Myocyte (in vitro differentiated cells): ENCODE measurements at regions not wholly inside any gene's neighbourhood (a gene's known extent, or its start where the extent isn't known, plus 50 kb on each side); places are given as distances from the start of the nearest gene placed in this dataset.

ENCODE experiments used
- DNase-seq: peaks from one replicate; pipeline ENCODE4 v3.0.0-alpha.2; 2012; ENCODE audit warnings: low read depth

DNA sequence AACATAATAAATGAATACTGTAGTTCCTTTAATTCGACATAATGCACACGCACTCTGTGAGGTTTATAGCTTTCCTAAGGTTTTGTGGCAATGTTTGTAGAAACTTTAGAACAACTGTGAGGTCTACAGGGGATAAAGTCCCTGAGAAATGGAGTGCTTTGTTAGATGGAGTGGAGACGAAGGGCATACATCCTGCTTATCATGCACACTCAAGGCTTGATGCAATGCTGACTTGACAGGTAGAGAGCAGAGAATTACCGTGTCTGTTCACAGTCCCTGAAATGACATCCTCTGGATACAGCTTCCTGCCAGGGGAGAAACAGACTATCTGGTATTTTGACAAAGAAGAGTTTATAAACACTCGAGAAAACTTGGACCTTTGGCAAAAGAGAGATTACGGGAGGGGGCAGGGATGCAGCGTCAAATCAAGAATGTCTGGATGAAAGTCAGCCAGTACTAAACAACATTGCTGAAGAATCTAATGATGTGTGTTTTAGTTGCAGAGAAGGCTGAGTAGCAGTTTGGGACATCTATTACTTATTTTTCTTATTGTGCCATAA lies 766.9 kb upstream of the ZEB2 start:
- no peak for DNase-seq

DNA sequence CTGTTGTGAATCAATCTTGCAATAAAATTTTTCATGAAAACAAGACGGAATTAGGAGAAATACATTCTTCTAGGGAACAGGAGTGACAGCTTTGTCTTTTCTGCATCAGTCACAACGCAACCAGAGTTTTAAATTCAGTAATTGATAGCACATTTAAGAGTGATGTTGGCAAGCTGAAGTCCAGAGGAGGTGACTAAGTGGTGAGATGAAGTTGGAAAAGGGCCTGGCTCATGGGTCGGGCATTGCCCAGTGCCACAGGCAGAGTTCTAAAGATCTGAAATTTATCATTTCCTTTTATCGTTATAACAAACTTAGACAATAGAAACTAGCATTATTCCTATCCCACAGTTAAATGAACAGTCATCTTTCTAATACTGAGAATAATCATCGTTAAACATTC lies 764.6 kb upstream of the ZEB2 start:
- DNase-seq: no peak

DNA sequence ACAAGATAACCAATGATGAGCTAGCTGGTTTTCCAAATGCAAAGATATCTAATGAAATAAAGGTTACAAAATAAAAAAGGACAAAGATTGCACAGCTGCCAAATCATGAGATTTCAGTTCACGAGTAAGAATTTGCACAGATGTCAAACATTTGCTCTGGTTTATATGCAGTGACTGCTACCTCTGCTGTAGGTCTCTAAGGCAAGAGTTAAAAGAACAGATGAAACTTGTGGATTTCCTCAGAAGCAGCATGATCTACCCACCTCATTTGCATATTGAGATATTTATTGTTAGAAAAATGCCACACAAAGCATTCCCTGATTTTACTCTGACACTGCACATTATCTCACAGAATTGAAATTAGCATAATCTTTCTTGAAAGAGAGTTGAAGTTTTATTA lies 763.2 kb upstream of the ZEB2 start:
- DNase-seq: no peak

DNA sequence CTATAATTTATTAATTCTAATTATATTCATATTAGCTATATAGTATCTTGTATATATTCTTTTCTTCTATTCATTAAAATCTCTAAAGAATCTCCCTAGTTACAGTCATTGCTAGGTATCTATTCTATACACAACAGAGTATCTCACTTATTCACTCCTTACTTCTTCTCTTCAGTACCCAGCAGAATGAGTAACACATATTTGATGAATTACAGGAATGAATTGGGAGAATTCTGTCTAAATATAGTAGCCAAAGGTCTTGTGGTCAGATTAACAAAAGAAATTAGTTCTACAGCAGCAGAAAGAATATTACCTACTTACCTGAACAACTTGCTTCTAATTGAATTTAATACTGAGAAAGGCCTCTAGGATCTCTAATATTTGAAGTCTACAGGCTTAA lies 758.0 kb upstream of the ZEB2 start:
- DNase-seq: peak; percentile 1

DNA sequence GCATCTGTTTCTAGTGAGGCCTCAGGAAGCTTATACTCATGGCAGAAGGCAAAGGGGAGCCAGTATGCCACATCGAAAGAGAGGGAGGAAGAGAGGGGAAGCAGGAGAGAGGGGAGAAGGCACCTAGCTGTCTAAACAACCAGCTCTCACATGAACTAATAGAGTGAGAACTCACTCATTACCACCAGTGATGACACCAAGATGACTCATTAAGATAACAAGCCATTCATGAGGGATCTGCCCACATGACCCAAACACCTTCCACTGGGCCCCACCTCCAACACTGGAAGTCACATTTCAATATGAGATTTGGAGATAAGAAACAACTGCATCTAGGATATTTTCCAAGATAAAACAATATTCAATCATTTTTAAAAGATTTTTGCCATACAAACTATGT lies 753.9 kb upstream of the ZEB2 start:
- DNase-seq: no peak

DNA sequence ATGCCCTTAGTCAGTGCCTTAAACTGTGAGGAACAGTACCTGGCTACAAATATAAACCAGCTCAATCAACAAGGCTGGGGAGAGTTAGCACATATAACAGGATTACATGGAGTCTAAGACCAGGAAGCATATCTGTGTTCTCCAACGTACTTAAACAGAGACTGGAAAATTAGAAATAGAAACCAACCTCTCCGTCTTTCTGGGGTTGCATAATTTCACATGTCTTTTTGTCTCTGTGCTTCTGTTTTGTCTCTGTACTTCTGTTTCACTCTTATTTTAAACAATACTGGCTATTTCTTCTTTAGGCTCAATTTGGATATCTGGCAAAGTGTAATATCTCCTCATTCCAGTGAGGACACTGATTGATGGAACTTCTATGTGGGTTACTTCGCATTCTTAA lies 749.0 kb upstream of the ZEB2 start:
- DNase-seq: no peak

DNA sequence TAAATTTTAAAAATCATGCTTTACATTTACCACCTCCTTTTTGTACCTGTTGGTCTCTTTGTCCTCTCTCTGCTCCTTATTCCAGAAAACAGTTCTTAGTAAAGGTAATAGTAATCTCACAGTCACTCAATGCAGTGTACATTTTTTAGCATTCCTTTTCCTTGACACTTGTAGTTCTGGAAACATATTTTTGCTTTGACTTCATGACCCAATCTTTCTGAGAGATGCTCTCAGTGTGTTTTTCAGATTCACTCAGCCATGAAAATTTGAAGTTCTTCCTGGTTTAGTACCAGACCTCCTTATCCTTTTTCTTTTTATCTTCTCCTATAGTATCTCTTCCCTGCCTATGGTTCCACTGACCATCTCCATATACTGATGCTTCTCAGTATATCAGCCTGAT lies 747.5 kb upstream of the ZEB2 start:
- no peak for DNase-seq

DNA sequence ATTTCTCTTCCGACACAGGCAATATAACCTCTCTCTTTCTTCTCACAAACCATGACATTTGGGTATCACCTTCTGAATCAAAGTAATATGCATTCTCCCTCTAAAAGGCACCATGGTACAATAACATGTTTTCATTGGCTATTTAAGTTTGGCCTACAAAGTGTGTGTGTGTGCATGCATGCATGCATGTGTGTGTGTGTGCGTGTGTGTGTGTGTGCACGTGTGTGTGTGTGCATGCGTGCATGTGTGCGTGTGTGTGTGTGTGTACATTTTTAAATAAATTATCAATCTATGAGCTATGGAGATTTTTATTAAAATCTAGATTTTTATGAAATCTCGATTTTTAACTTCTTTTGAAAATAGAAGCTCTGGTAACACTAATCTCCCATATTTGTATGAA lies 745.3 kb upstream of the ZEB2 start:
- DNase-seq: no peak

DNA sequence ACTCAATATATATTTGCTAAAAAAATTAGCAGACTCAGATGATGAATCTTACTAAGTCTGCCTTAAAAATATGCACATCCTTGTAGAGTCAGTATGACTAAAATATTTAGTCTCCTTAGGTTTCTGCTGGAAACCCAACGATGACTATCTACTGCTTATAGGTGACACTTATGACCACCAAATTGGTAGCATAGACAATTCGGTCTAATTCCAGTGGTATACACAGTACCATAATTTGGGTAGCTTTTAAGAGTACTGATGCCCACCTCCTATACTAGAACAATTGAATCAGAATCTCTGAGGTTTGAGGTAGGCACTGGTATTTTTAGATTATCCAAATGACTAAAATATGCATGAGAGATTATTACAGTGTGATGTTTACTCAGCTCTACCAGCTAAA lies 740.8 kb upstream of the ZEB2 start:
- DNase-seq: no peak

DNA sequence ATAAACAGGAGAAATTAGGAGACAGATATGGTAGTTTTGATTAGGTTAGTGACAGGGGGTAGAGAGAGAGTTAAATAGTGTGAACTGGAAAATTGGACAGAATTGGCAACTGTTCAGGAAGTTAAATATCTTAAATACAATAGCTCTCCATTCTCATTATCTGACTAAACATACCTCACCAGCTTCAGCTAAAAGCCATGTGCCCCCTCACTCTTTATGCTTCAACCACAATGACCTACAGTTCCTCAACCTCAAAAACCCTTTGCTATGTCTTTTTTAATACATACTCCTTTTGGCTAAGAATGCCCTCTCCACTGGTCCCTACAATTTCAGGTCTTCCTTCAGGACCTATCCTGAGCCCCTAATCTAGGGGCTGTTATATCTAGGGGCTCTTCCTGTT lies 740.2 kb upstream of the ZEB2 start:
- no peak for DNase-seq

DNA sequence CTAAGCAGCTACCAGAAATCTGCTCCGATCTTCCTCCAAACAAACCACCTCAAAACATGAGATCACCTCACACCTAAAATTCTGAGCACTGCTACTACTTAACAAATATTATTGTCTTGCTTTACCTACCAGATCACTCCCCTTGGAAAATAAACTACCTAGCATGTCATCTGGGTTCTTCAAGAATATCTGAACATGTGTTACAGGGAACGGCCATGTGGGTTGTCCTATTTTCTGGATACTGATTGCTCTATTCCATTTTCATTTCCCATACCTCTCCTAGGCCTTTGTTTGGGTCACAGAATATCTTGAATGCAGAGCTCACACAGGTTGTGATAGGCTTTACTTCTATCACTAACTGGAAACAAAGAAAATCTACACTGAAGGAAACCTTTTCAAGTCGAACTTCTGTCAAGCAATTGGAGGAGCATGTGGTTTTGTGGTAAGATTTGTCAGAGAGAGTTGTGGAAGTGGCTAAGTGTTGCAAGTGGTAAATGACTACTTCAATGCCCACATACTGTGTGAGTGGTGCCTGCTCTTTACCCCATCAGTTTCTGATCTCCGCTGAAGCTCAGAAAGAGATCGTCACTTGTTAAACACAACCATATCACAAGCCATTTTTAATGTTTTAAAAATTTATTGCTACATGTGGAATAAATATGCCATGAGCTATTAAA lies 739.1 kb upstream of the ZEB2 start:
- peak; percentile 72 for DNase-seq

DNA sequence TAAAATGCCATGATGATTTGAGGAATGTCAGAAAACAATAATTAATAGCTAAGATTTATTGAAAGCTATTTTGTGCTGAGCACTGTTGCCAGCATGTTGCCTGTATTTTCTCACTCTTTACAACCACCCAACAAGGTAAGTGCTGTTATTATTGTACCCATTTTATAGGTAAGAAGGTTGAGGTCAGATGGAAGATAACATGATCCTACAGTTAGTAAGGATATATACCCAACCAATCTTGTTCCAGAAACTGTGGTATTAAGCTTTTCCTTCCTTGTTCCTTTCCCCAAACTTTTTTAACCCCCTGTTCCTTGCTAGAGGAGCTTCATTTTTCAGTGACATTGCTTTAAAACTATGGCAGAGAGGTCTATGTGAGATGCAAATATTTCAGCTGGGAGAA lies 738.0 kb upstream of the ZEB2 start:
- no peak for DNase-seq

DNA sequence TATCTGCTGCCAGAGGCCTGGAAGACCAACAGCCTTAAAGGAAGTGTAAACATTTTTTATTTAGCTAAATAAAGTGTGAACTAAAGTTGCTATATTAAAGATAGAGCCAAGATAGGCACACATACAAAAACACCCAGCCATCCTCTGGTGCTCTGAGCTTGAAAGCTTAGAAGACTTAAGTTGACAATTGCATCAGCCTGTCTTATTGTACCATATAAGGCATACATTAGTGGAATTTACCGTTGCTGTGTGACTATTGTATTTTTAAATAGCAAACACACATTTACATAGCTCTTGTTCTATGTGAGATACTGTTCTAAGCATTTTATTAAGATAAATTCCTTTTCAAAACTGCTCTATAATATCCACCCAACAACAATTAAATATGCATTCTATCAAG lies 736.6 kb upstream of the ZEB2 start:
- DNase-seq: no peak

DNA sequence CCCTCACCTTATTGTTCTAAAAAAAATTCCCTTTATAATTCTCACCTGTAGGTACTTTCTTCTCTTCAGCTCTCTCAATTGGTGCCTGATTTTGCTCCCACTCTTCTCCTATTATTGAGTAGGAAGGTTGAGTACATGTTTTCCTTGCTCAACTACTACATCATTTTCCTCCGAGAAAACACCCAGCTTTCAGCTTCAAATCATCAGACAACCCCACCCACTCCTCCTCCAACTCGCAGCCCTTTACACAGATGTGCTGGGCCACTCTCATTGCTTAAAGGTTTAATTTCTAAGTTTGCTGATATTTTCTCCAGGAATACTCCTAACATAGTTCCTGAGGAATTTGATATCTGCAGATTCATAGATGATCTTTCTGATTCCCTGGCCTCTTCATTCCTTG lies 734.4 kb upstream of the ZEB2 start:
- no peak for DNase-seq

DNA sequence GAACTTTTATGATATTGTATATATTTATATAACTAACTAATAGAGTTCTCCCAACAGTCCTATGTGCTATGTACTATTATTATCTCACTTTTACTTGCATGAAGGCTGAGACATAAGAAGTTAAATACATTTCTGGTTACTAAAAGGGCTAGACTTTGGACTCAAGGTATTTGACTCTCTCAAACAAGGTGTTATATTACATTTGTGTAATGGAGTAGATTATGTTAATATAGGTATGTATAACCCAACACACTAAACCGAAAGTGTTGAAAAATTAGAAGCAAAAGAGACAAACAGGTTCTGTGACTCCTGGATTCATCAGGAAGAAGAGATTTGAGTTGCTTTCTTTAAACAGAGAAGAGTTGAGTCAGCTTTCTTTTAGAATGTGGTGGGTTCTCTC lies 733.6 kb upstream of the ZEB2 start:
- no peak for DNase-seq

DNA sequence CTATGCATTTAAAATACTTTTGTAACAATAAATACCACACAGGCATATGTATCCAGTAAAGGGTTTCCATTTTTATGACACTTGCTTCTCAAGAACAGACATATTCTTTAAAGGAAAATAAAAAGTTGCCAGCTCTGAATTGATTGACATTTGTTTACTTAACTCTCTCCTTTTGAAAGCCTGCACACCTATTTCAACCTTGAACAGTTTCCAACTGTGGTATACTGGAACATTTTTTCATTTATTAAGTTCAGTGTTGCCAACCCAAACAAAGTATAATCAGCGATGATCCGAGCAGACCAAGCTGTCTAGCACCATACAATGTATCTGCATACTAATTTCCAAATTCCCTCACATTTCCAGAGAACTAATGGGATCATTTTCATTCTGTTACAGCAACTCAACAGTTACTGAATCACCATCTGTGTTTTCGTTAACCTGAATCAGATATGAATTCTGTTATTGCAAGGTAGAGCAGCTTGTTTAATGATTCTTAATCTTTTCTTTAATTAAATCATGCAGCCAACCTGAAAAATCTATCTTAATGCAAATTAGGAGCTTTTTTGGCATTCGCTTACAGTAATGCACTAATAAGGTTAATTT lies 725.5 kb upstream of the ZEB2 start:
- no peak for DNase-seq

DNA sequence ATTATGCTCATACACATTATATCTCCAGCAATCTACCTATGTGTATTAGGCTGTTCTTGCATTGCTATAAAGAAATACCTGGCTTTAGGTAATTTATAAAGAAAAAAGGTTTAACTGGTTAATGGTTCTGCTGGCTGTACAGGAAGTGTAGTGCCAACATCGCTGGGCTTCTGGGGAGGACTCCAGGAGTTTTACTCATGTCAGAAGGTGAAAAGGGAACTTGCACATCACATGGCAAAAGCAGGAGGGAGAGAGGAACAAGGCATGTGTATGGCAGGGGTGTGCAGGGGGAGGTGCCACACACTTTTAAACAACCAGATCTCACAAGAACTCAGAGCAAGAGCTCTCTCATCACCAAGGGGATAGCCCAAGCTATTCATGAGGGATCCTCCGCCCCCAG lies 715.4 kb upstream of the ZEB2 start:
- no peak for DNase-seq

DNA sequence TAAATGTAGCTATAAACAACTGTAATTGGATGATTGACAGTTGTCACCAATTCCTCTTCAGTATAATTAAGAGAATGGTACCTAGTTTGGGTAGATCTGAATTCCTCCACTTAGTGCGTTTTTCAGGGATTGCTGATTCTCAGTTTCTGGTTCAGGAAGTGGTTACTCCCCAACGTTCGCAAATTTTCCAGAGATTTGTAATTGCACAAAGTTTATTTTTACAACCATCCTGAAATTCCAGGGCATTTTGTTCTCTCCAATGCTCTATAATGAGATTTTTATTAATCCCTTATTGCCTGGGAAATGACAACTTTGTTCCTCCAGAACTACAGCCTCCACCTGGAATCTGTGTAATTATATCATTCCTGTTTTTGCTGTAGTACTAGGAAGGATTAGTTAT lies 710.6 kb upstream of the ZEB2 start:
- DNase-seq: peak; percentile 12

DNA sequence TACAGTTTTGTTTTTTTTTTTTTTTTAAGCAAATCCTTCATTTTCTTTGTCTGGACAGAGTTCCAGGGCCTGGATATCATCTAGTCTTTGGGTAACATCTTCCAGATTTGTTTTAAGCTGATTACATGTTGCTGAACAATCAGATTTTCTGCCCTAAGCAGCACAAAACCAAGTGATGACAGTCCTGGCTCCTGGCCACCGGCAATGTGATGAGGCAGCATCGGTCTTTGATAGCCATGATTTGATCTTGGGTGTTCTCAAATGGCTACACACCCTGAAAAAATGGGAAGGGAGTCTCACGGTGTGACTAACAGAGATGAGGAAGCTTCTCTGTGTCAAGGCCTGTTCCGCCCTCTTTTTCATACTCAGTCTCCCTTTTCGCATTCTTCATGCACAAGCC lies 708.6 kb upstream of the ZEB2 start:
- peak; percentile 10 for DNase-seq

DNA sequence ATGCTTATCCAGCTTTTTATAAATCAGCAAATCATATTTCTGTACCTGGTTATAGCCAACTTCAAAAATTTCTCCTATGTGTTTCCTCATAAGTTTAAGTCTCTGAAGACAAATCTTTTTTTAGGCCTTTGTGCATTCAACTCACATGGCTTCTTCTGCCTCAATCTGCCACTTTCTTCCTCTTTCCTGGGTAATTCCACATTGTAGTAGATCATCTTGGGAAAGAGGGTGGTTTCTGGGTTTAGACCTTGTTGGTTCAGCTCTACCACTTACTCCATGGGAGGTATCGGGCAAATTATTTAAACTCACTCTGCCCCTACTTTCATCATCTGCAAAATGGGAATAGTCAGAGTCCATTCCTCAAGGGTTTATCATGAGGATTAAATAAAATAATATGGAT lies 707.0 kb upstream of the ZEB2 start:
- DNase-seq: no peak

DNA sequence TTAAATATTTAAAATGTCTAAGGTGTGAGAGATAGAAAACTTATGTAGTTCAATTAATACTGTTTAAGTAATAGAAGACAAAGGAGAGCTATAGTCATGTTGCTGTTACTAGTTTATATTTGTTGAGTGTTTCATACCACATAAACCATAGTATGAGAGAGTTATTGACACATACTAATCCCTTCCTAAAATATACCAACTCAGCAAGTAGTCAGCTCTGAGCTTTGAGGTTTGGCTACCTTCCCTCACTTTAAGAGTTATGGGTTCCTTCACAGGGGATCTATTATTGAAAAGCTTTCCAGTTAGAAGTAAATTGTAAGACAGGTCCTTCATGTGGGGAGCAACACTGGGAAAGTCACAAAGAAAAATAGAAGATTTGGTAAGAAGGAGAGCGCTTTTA lies 701.6 kb upstream of the ZEB2 start:
- peak; percentile 26 for DNase-seq

DNA sequence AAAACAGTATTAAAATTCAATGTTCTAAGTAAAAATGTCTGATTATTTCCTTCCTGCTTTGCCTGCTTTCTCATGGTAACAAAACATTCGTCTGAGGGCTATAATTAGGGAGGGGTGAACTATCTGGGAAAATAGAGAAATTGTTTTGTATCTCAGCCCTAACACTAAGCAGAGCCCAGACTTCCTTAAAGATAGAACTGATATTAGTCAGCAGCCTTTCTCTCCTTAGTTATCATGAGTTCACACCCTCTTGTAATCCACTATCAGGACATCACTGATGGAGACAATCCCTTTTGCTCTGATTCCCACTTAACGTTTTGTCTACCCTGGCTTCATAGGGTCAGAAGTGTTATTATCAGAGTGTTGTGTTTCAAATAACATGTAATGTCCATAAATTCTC lies 701.1 kb upstream of the ZEB2 start:
- DNase-seq: peak; percentile 7

DNA sequence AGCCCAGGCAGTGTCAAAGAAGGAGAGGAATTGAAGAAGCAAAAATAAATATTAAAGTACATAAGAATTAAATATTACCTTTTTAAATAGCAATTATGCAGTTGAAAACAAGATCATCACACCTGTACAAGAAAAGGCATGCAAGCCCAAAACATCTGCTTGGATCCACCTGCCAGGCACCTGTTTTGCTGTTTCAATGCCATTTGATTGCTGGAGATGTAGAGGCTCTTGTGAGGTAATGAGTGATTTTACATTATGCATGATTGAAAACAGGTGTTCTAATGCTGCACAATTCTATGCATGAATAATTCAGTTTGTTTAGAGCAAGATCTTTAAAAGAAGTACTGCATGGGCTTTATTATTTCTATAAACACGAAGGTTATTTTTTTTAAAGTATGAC lies 700.6 kb upstream of the ZEB2 start:
- no peak for DNase-seq
